Right lung (tissue), 2 donors: ENCODE measurements at regions not wholly inside any gene's neighbourhood (a gene's known extent, or its start where the extent isn't known, plus 50 kb on each side); places are given as distances from the start of the nearest gene placed in this dataset.

Experiments used
- DNase-seq, 2 donors: peaks; one replicate each; pipeline ENCODE4 v3.0.0-alpha.2; 2013

DNA sequence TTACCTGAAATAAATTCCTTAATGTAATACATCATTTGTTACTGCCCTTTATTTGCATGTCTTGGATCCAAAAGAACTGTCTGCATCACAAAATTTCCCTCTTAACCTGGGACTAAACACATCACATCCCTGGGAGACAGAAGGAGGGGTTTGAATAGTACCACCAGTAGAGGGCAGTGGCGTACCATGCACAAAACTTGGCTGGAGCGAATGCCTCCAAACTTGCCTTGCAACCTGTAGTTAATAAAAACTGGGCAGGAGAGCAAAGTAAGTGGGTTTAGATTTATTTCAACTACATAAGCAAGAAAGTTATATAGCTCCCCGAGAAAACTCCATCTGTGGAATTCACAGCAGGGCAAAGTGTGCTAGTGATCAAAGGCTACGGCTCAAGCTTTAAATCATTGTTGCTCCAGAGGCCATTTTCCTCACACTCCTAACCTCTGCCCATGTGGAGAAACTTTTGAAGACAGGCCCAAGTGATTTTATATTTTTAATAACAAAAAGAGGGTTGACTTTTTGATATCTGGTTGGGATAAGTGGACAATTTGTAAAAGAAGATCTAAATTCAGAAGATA, 1176.7 kb upstream of the SEL1L start:
- DNase-seq = peak; percentile 11 to 22

DNA sequence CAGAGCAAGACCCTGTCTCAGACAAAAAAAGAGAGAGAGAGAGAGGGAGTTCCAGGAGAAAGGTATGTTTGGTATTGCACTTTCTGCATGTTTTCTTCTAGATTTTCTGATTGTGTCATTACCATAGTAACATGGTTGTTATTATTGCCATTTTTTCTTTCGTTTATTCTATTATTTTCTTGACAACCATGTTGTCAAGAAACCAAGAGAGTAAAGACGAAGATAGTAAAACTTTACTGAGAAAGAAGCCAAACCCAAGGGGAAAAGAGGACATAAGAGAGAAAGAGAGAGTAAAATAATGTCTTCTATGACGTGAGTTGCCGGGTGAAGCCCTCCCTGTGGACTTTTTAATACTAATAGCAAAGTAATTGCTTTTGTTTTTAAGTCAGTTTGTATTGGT, 1186.0 kb upstream of the SEL1L start:
- no peak for DNase-seq

DNA sequence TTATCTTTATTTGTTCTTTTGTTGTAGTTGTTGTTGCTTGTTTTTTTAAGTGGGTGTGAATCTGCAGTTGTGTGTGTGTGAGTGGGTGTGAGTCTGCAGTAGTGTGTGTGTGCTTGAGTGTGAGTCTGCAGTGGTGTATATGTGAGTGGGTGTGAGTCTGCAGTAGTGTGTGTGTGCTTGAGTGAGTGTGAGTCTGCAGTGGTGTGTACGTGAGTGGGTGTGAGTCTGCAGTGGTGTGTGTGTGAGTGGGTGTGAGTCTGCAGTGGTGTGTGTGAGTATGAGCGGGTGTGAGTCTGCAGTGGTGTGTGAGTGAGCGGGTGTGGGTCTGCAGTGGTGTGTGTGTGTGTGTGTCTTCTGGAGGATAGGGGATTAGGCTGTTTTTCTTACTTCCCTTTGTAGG, 1186.8 kb upstream of the SEL1L start:
- DNase-seq = no peak

DNA sequence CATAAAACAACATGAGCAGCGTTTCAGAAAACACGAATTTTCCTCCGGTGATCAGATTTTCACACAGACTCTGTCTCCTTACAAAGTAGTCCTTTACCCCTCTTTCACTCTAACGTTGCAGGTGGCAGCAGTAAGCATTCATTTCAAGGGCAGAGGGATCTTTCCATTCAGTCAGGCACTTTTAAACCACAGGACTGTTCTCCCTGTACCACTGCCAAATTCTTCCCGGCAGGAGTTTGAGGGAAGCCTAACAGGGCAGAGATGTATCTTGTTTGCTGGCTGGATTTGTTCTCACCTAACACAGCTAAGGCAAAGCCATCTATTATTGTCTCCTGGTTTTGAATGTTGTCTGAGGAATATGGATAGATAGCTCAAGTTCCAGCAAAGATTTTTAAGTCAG, 1187.3 kb upstream of the SEL1L start:
- DNase-seq = no peak

DNA sequence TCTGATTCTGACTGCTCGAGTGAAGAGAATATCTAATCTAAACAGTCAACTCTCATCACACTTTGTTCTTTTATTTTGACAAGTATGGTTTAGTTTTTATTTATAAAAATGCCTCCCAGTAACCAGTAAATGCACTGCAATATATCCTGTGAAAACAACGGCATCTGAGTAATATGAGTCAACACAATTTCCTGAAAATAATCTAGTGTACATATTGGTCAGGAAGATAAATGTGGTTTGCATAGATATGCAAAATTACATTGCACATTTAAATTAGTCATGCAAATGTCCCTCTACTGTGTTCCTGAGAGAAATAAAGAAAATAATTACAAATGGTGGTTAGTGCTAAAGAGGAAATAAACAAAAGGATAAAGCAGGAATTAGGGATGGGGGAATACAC, 1190.7 kb upstream of the SEL1L start:
- no peak for DNase-seq

DNA sequence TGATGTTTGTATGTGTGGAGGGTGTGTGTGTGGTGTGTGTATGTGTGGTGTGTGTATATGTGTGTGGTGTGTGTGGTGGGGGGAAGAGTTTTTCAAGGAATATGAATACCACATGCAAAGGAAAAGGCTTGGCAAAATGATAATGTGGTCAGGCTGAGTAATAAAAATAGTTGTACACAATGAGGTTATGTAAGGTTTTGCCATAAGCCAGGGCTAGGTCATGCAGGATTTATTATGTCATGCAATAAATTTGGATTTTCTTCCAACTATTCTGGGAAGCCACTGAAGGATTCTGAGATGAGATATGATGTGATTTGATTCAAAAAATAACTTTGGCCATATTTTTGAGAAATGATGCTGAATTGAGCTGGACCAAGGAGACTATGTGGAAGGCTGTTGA, 1191.6 kb upstream of the SEL1L start:
- DNase-seq = no peak

DNA sequence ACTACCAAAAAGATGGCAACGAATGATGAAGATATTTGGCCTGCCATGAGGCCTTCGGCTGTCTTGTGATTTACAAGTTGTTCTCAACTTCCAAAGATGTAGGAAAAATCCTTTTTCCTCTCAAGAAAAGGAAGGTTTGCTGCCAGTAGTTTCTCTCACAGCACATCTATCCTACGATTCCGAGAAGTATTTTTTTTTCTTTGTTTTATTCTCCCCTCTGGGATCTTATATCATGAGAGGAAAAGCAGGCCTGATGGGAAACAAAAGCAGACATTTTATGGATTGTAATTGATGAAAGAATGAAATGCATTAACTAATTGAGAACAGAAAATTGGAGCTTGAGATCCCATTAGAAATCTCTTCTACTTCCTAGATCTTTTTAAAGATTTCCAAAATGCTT, 1197.9 kb upstream of the SEL1L start:
- DNase-seq = no peak

DNA sequence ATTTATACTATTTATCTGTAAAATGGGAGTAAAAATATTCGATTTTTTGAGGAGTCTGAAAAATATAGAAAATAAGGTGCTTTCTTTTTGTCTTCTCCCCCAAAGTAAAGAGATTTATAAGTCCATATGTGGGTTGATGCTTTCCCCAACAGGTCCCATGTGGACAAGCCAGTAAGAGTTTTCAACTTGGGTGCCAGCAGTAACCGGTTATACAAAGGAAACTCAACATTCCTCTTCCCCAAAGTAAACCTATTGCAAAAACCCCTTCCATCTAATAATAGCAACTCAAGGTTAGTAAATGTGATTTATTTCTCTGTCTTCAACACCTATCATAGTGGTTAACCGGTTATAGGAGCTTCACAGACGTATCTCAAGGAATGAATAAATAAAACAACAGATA, 1206.9 kb upstream of the SEL1L start:
- no peak for DNase-seq

DNA sequence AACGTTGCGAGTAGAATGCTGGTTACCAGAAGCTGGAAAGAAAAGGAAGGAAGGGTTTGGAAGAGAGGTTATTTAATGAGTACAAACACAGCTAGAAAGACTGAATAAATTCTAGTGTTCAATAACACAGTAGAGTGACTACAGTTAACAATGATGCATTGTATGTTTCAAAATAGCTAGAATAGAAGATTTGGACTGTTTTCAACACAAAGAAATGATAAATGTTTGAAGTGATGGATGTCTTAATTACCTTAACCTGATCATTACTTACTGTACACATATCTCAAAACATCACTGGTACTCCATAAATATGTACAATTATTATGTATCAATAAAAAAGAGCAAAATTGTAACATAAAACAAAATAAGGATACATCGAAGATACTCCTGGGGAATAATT, 1221.8 kb upstream of the SEL1L start:
- no peak for DNase-seq

DNA sequence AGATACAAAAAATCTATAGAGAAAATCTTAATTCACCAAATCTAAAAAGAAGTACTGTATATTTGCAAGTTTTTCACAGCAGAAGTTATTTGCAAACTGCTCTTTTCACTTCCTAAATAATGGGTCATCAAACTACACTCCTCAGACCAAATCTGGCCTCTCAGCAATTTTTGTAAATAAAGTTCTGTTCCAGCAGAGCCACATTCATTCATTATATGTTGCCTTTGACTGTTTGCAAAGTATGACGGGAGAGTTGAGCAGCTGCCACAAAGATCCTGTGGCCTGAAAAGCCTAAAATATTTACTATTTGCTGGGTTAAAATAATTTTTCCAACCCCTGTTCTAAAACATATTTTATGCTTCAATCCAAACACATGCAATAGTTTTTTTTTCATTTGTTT, 1222.3 kb upstream of the SEL1L start:
- DNase-seq = peak; percentile 28 to 29

DNA sequence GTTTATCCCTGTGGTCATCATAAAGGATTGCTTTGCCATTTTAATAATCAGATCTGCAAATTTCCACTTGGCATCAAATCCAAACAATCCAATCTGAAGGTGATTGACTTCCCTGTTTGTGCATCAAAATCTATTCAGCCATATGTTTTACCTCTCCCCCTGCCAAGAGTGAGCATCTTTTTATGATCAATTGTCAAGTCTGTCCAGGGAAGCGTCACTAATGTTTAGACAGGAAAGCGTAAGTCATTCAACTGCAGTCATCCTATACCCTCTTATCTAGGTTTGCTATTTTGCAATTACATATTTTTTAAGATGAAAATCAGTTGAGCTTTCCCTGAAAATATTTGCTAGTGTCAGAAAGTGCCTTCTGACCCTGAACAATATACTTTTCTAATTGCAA, 1224.1 kb upstream of the SEL1L start:
- DNase-seq = no peak

DNA sequence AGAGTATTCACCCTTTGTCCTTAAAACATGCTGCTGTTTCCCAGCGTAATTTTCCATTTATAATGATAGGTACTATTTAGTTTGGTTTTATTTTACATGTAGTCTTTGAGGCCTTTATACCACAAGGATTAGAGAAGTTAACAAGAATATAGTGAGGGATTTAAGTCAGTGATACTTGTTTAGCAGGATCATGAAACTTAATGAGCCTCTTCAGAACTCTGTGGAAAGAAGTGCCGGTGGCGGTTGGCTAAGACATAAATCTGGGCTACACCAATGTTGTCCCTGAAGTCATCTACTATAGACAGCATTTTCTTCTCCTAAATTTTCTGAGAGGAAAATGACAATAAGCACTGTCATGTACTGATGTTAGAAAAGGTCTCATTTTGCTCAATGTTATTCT, 1226.0 kb upstream of the SEL1L start:
- DNase-seq = no peak

DNA sequence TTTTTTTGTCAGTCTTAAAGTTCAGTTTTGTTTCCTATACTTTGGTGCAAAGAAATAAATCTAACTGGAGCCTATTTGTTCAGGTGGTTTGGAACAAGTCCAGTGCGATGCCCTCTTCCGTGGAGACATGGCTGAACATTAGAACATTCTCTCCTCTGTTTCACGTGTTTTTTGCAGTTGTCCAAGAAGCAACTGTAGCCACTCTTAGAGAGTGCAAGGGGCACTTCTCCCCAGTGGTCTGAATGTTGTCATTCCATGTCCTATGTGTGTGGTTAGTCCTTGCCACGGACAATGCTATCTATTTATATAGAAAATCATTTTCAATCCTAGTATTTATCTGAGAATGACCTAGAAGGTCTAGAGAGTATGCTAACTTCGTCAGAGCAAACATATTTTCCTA, 1232.5 kb upstream of the SEL1L start:
- no peak for DNase-seq

DNA sequence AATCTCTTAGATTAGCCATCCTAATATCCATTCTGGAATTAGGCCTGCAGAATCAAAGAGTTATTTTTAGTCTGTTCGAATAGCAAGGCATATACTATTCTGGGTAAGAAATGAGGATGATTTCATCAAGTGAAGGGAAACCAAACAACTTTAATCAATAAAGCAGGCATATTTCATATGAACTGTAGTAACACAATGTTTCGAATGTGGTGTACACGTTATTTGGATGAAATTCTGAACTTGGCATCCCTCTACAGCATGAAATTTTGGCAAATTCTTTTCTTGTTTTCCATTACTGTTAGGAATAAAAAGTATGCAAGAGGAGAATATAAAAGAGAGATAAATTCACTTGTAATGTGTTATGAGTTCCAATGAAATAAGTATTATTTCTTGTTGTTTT, 1233.3 kb upstream of the SEL1L start:
- DNase-seq = peak in 1 of 2 donors; percentile 6

DNA sequence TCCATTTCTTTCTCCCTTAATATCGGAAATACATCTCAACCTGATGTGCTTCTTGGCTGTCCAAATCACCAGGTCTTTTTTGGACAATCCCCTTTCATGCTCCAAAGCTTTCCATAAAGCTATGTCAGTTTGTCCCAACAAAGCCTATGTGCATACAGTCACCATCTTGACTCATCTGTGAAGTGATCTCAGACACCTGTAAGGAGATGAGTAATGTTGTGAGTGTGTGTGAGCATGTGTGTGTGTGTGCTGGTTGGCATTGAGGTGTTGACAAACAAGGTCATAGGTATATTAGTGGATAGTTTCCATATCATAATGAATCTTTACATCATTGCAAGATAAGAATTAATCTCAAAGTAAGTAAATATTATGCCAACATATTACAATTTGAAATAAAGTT, 1243.3 kb upstream of the SEL1L start:
- DNase-seq = no peak

DNA sequence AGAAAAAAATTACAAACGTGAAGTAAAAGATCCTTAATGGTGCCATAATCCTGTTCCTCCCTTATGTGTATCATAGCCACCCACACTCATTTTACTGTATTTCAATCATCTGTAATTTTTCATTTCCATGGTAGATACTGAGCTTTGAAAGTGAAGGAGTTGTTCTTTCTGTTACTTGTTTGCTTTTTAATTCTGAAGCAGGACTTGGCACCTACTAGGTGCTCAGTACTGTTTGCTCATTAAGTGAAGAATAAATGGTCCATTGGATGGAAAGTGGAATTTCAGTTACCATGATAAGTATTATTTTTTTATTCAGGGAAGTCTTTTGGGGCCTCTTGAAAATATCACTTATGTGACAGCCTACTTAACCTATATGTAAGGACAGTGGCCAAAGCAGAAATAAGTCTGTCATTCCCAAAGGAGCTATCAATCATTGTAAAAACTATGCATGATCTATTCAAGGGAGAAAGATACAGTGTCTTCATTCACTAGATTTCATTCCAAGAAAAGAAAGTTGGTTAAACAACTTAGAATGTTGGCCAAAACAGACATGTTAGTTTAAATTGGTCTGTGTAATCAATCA, 1244.4 kb upstream of the SEL1L start:
- no peak for DNase-seq

DNA sequence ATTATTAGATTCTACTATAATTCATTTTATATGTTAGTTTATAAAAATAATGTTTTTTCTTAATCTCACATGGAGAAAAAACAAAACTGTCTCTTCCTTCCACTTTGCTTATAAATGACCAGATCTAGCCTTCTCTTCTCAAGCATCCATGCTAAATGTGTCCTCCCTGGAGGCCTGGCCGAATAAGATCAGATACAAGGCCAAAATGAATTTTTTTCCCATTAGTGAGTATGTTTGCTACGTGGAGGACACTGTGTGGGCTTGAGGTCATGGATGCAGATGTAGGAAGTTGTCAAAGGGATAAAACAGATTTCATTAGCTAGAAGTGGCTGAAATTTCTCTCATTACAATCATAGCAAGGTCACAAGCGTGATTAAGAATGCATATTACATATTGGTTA, 1244.9 kb upstream of the SEL1L start:
- DNase-seq = no peak

DNA sequence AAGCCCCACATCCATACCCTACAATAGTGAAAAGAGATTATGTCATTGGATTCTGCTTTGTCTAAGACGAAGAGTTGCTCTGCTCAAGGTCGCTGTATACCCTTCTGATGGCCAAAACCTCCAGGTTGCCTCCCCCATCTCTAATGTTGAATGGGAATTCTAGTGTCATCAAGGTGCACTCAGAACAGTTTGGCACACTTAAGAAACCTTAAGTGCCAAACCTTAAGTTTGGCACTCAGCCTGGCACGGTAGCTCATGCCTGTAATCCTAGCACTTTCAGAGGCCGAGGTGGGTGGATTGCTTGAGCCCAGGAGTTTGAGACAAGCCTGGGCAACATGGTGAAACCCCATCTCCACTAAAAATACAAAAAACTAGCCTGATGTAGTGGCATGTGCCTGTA, 1245.6 kb upstream of the SEL1L start:
- no peak for DNase-seq

DNA sequence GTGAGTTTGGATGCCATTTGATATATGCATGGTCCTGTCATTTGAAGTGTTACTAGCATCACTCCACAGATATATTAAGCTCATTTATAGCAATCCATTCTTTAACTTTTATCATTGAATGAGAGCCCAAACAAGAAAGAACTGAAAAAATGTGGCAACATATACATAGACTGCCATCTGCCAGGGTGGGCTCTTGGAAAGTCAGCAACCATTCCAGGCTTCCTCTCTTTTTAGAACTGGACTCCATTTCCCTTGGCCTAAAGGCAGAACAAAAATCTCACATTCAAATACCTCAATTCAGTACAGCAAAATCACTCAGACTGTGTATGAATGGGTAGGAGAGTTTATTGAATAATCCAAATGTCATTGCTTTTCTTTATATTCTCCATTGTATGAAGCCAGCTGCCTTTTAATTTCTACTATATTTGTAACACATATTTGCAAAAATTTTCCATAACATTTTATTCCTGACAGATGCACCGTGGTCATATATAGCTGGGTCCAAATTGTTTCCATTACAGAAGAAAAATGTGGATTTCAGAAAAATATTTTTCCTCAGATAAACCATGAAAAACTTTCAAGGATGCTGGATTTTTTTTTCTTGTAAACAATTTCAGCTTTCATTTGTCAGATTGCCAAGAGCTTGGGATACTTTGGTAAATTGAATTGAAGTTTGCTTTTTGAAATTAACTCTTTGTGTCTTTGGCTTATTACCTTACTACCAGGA, 1252.3 kb upstream of the SEL1L start:
- DNase-seq = no peak

DNA sequence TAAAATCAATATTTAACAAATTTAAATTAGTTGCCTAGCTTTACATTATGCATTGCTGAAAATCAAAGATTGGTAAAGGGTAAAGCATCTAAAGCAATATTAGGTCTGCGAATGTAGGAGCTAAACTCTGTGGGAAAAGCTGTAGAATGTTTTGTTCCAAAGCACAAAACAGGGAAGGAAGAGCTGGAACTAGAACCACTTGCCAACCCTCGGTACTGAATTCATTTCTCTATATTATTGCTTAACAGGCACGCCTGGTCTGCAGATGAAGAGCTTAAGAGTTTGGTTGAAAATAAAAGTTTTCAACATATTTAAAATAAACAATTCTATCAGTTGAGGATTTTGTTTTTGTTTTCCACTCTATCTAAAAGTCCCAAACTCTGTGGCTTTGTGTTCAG, 1252.8 kb upstream of the SEL1L start:
- DNase-seq = no peak

DNA sequence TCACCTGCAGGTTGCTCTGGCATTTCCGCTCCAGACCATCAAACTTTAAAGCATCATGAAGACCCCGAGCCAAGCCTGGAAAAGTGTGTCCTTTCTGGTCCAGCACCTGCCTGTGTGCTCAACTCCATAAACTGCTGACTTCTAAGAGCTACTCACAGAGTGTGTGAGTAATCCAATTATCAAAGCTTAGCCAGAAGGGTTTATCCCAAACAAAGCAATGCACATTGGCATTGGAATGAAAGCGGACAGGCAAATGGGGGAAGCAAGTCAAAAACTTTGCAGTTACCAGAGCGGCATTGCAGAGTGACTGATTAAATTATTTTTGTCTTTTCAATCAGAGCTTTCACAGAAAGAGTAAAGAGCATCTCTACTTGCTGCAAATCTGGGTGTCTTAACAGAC, 1262.4 kb upstream of the SEL1L start:
- DNase-seq = no peak

DNA sequence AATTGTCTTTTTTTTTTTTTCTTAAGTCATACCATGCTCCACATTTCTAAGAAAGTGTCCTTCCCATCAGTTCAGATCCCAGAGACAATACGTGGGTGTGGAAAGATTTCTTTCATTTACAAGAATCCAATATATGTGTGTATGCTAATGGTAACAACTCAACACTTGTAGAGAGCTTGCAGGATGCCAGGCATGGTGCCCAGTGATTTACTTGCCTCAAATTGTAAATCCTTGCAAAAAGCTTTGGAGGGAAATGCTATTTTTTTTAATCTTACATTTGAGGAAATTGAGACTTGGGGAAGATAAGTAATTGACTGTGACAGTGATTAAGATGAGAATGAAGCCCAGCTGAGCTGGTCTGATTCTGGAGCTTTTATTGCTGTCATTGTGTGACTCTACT, 1264.6 kb upstream of the SEL1L start:
- DNase-seq = no peak

DNA sequence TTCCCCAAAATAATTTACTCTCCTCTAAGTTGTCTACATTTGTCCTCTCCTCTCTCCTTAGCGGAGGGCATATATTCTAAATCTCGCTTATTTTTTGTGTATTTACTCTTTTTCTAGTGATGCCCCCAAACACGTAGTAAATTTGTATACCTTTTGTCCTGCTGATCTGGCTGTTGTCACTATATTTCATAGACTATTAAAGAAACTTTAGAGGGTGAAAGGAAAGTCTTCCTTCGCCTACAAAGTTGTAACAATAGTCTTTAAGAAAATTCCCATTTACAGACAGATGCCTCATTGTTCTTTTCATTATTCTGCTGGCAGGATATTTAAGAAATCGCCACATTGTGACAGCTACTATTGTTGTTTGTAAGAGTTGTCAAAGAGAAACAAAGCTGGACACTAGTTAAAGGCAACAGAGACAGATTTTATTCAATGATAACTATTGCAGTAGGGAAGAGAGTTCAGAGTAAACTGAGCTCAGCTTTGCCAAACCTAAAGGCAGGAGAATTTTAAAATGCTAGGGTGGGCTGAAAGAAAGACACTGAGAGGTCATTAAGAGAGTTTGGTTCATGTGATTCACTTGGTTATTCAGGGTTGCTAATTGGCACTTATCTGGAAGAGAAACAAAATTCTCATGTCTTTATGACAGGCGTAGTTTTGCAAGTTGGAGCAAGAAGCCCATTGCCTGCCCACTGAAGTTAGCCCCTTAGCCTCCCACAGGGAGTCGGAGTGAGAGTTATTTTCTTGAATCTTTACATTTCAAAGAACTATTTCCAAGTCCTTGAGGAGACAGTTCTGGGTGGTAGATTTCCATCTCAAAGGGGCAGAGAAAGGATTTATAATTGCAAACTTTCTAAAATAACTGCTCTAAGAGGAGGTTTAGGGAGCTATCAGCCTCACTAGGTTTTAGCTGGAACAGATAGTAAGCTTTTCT, 1272.5 kb upstream of the SEL1L start:
- DNase-seq = no peak
